ELF-1 (cell line): ENCODE measurements at regions not wholly inside any gene's neighbourhood (a gene's known extent, or its start where the extent isn't known, plus 50 kb on each side); places are given as distances from the start of the nearest gene placed in this dataset.
"Not testable (repeated sequence)": the region's sequence is repeated elsewhere in the genome, so short reads cannot be mapped to it uniquely, and the experiment has no call there.

Experiments used
- DNase-seq: peaks from one replicate; pipeline ENCODE4 v3.0.0-alpha.2; 2016; ENCODE audit warnings: low read depth, low spot score

DNA sequence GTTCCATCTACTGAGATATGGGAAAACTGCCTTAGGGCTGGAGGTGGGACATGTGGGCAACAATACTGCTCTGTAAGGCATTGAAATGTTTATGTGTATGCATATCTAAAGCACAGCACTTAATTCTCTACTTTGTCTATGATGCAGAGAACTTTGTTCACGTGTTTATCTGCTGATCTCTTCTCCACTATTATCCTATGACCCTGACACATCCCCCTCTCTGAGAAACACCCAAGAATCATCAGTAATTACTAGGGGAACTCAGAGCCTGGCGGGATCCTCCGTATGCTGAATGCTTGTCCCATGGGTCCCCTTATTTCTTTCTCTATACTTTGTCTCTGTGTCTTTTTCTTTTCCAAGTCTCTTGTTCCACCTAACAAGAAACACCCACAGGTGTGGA is 63.8 kb downstream of the OR4A15 start:
- DNase-seq, result not testable (repeated sequence)

DNA sequence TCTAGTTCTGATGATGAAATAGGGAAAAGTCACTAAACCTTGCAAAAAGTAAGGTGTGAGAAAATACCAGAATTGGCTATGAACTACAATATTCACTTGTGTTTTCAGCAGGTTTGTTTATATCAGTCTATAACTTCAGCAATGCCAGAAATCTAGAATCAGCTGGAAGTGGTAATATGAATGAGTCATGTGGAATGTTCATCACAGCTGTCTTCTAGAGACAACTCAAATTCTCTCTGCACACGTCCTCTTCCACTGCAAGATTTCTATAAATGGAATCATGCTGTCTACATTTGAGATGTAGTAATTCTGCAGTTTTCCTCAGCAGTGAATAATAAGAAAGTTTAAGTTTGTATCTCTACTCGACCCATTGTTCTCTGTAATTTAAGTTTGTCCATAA is 89.9 kb downstream of the OR4A15 start:
- DNase-seq, result no peak

DNA sequence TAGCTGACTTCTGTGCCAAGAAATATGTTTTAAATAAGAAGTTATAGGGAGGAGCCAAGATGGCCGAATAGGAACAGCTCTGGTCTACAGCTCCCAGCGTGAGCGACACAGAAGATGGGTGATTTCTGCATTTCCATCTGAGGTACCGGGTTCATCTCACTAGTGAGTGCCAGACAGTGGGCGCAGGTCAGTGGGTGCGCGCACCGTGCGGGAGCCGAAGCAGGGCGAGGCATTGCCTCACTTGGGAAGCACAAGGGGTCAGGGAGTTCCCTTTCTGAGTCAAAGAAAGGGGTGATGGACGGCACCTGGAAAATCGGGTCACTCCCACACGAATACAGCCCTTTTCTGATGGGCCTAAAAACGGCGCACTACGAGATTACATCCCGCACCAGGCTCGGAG is 92.1 kb downstream of the OR4A15 start:
- DNase-seq, result peak; percentile 3

DNA sequence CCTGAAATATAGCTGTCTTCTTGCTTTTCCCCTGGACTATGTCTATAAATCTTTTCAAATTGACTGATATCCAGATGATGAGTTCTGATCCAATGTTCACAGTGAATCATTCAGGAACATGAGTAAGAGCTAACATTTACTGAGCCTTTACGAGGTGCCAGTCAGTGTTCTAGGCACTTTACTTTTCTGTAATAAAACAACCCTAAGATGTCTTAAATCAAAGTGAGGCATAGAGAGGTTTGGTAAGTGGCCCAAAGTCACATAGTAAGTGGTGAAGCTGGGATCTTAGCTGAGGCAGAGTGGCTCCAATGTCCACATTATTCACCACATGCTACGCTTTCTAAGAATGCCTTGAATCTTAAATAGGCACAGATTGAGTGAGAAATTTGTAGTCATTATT is 79.9 kb upstream of the OR4C15 start:
- DNase-seq, result no peak

DNA sequence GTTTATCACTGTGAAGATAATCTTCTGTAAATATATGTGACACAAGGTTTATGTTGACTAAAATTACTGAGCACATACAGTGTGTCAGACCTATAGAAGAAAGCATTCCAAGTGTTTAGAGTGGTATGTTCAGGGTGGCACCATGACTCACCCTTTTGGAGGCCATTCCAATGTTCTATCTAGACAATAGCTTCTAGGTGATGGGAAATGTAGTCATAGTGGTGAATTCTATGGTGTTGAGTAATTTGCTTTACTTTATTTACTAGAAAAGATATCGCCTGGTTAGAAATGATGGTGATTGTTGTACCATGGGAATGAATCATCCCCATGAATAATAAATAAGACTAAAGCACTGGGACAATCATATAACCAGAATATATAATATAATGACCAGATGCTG is 72.9 kb upstream of the OR4C15 start:
- no peak for DNase-seq

DNA sequence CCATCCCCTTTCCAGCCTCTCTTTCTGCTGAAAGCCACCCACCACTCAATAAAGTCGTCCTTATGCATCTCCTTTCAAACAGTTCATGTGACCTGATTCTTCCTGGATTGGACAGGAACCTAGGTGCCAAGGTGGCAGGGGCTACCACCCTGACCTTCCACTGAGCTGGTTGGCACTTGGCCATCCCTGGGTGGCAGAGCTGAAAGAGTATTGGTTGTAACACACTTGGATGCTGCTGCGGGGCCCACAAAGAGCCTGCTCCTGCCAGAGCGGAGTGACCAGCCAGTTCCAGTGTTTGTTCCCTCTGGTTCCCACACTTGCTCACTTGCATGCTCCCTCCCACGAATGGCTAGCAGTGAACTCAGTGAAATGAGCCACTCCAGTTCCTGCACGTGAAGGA is 57.2 kb upstream of the OR4C15 start:
- no peak for DNase-seq

DNA sequence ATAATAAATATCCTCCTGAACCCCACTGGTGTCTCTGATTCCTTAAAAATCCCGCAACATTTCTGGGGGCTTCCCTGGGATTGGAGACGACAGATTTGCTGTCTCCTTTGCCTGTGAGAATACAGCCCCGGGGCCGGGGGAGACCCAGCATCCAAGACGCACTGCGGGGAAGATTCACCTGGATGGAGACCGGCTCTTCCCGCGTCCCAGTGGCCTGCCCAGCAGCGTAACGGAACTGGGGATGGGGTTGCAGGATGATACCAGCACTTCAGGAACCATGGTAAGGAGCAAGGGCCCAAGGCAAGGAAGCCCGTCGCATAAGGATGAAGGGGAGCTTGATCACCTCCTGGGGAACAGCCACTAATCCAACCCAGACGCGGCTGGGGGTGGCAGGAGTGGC is 53.3 kb upstream of the OR4C15 start:
- DNase-seq, result no peak

DNA sequence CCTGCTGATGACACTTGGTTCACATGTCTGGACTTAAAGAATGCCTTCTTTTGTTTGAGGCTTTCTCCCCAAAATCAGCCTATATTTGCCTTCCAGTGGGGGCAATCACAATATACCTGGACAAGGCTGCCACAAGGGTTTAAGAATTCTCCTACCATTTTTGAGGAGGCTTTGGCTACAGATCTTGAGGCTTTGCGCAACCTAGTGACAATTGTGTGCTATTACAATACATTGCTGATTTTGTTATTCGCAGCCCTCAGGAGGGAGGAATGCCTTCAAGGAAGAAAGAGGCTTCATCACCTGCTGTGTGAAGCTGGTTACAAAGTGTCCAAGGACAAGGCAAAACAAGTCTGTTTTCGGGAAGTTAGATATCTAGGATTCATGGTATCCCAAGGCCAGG is 50.8 kb upstream of the OR4C15 start:
- peak; percentile 15 for DNase-seq
